K562 (cell line): ENCODE measurements at regions not wholly inside any gene's neighbourhood (a gene's known extent, or its start where the extent isn't known, plus 50 kb on each side); places are given as distances from the start of the nearest gene placed in this dataset.
A peak's percentile ranks its signal among the peaks of the same experiment; 100 is the strongest.
"Not testable (repeated sequence)": the region's sequence is repeated elsewhere in the genome, so short reads cannot be mapped to it uniquely, and the experiment has no call there.

ENCODE experiments used
- ATAC-seq: fragments of 200-7000 bp; cut with Tn5 transposase; 3 replicates; pipeline ENCODE4 v1.9.1; 2020; ENCODE audit warnings: moderate library complexity
- BruUV-seq: library from RNA; stranded (reverse); fragments of 400-500 nt; replicated peaks from 2 replicates; lab custom pipeline; 2021; lab: Mats Ljungman, UMichigan
- CTCF ChIA-PET: fragments of 300-600 bp; formaldehyde crosslinking; extraction: SDS; loops from one replicate; lab custom pipeline; 2021; ENCODE audit warnings: low intra/inter-chr PET ratio; lab: Yijun Ruan, JAX
- POLR2A ChIA-PET: fragments of 300-600, 350-650 bp; sonication (Branson Sonifier 250); formaldehyde crosslinking; extraction: SDS; loops from one replicate; lab custom pipeline; 2021; ENCODE audit warnings: antibody characterized with exemption, inconsistent platforms; lab: Yijun Ruan, JAX
- DNase-seq, 4 experiments: peaks; one replicate each; pipeline versions ENCODE4 v3.0.0 to v3.0.0-alpha.2; 2011 to 2018; ENCODE audit warnings: low spot score in 3 of 4, mixed read lengths in 3 of 4; ENCODE audit errors: extremely low read depth in 1 of 4
- FAIRE-seq: peaks from 2 replicates; lab custom pipeline; 2011; peaks lifted over from hg19 to GRCh38; lab: Jason Lieb, UNC
- H2AFZ ChIP-seq: 2 replicates; pipeline ENCODE4 v1.6.0; 2011; ENCODE audit warnings: low read depth, low read length, control low read depth, inconsistent platforms
- H3K27ac ChIP-seq: fragments of 200-600 bp; 3 replicates; pipeline ENCODE4 v1.8.0; 2011; ENCODE audit warnings: low read depth, mild to moderate bottlenecking, control low read depth, inconsistent platforms, low read length, moderate library complexity, mixed read lengths; ENCODE audit errors: extremely low read depth
- H3K27me3 ChIP-seq, 2 experiments: fragments of 300-600 bp in 1 of 2; 2 replicates in 1 of 2; 3 replicates in 1 of 2; pipeline versions ENCODE4 v1.6.0 to v1.8.0; 2011; ENCODE audit warnings: inconsistent platforms in 2 of 2, low read length in 2 of 2, mild to moderate bottlenecking in 1 of 2, mixed read lengths in 1 of 2, moderate library complexity in 1 of 2; ENCODE audit not compliant: control insufficient read depth in 2 of 2, insufficient read depth in 2 of 2
- H3K36me3 ChIP-seq: fragments of 300-600 bp; 3 replicates; pipeline ENCODE4 v1.8.0; 2011; ENCODE audit warnings: mild to moderate bottlenecking, low read length, inconsistent platforms; ENCODE audit not compliant: control insufficient read depth, insufficient read depth
- H3K4me1 ChIP-seq, 2 experiments: fragments of 200-600 bp in 1 of 2; replicated peaks in 1 of 2; 2 replicates in 1 of 2; 3 replicates in 1 of 2; pipeline versions ENCODE4 v1.5.1 to v1.8.0; 2011; ENCODE audit warnings: inconsistent platforms in 2 of 2, low read length in 2 of 2, mild to moderate bottlenecking in 1 of 2, mixed read lengths in 1 of 2, moderate library complexity in 1 of 2; ENCODE audit not compliant: control insufficient read depth in 2 of 2, insufficient read depth in 2 of 2
- H3K4me2 ChIP-seq: 2 replicates; pipeline ENCODE4 v1.6.1; 2011; ENCODE audit warnings: low read length, control low read depth, inconsistent platforms, mixed read lengths; ENCODE audit not compliant: insufficient read depth
- H3K4me3 ChIP-seq: fragments of 200-600 bp; sonication (generic), shearing (Covaris generic); 2 replicates; pipeline ENCODE4 v1.5.1; 2016; ENCODE audit warnings: control low read depth, inconsistent platforms
- H3K79me2 ChIP-seq: fragments of 200-600 bp; 3 replicates; pipeline ENCODE4 v1.8.0; 2011; ENCODE audit warnings: low read length, inconsistent platforms; ENCODE audit not compliant: control insufficient read depth, insufficient read depth
- H3K9ac ChIP-seq, 2 experiments: 2 replicates each; pipeline versions ENCODE4 v1.6.0 to v1.6.1; 2011; ENCODE audit warnings: low read depth in 2 of 2, low read length in 2 of 2, control low read depth in 1 of 2, inconsistent platforms in 1 of 2, mild to moderate bottlenecking in 1 of 2, mixed read lengths in 1 of 2; ENCODE audit not compliant: insufficient read depth in 1 of 2
- H3K9me1 ChIP-seq: one replicate; pipeline ENCODE4 v1.6.0; 2011; ENCODE audit warnings: inconsistent platforms, mild to moderate bottlenecking, low read length, moderate library complexity; ENCODE audit not compliant: control insufficient read depth, insufficient read depth
- H3K9me3 ChIP-seq: replicated peaks from 2 replicates; pipeline ENCODE4 v1.5.1; 2011; ENCODE audit warnings: low read depth, low read length, inconsistent platforms; ENCODE audit not compliant: control insufficient read depth, insufficient read depth
- H4K20me1 ChIP-seq: replicated peaks from 2 replicates; pipeline ENCODE4 v1.6.1; 2011; ENCODE audit warnings: low read length, inconsistent platforms, mixed read lengths; ENCODE audit not compliant: control insufficient read depth, insufficient read depth
- DPF2 ChIP-seq: fragments of 450-650 bp; IDR thresholded peaks from 2 replicates; pipeline ENCODE4 v1.6.1; 2016
- NFIC ChIP-seq: fragments of 450-650 bp; IDR thresholded peaks from 2 replicates; pipeline ENCODE4 v1.6.1; 2017; ENCODE audit warnings: mild to moderate bottlenecking, inconsistent platforms
- ZNF75A ChIP-seq: fragments of 450-650 bp; formaldehyde crosslinking; IDR thresholded peaks from 2 replicates; pipeline ENCODE4 v1.4.0; 2020; ENCODE audit warnings: mild to moderate bottlenecking
- WGBS: fragments of 100-300 bp; shearing (Covaris generic); methylation state at CpG from one replicate; pipeline ENCODE4 v1.1.6; 2016; ENCODE audit warnings: low coverage, mixed read lengths; ENCODE audit not compliant: insufficient coverage; ENCODE audit errors: missing lambda C conversion rate; 5-methylcytosine and 5-hydroxymethylcytosine counted together
- in situ Hi-C: fragments of 300-500 bp; cut with MboI; formaldehyde crosslinking; loops from 4 replicates; pipeline ENCODE4 v1.15.0; 2018; ENCODE audit warnings: inconsistent platforms, mixed read lengths
- intact Hi-C: fragments of 100-400 bp; cut with micrococcal nuclease; formaldehyde crosslinking; loops from 2 replicates; pipeline ENCODE4 v1.14.2; 2022

- CTCF ChIA-PET: no interaction called here
Observed at GRCh38 chr11:81959341-81959740, 774.3 kb downstream of the FAM181B start.

GRCh38 chr11:81954301-81954700 lies 779.4 kb downstream of the FAM181B start:
- intact Hi-C loops, H3K9me3 ChIP-seq, H3K27ac ChIP-seq, H3K79me2 ChIP-seq, H3K27me3 ChIP-seq, H3K4me3 ChIP-seq, CTCF ChIA-PET, DNase-seq, H3K9ac ChIP-seq, H3K4me1 ChIP-seq, H3K36me3 ChIP-seq, H3K9me1 ChIP-seq, ATAC-seq, H3K4me2 ChIP-seq, H4K20me1 ChIP-seq, H2AFZ ChIP-seq, in situ Hi-C loops, BruUV-seq, POLR2A ChIA-PET, FAIRE-seq: not testable (repeated sequence)
- 0% methylated on average over 6 of the region's 6 CpGs for WGBS
- TF ChIP-seq NFIC: peak; percentile 30; the same call in 1 of the 2 replicates

More at GRCh38 chr11:81959341-81959740, 774.3 kb downstream of the FAM181B start:
- no peak overlapping the region for H2AFZ ChIP-seq
- H3K9ac ChIP-seq: no peak overlapping the region
- H3K79me2 ChIP-seq: no peaks in the 10 kb centered on the region
- TF ChIP-seq DPF2: no peak
- no peak for TF ChIP-seq ZNF75A (CRISPR knock-in tag)
- no peaks in the 10 kb centered on the region for H3K9me3 ChIP-seq
- no peak for FAIRE-seq
- H3K4me2 ChIP-seq: no peak overlapping the region
- no peak overlapping the region for H3K27ac ChIP-seq
- intact Hi-C loops: no loop called here
- H3K36me3 ChIP-seq: no peaks in the 10 kb centered on the region
- DNase-seq: no peak
- 0% methylated on average over 2 of the region's 2 CpGs for WGBS
- no peaks in the 10 kb centered on the region for H3K27me3 ChIP-seq
- no peaks in the 10 kb centered on the region for H3K9me1 ChIP-seq
- no peaks in the 10 kb centered on the region for H4K20me1 ChIP-seq
- in situ Hi-C loops: no loop called here
- no peak for ATAC-seq
- no TSS peak for BruUV-seq
- H3K4me1 ChIP-seq: no peaks in the 10 kb centered on the region
- POLR2A ChIA-PET: no interaction called here
- no peak overlapping the region for H3K4me3 ChIP-seq
